Posterior vena cava (tissue), 2 donors: ENCODE measurements at regions not wholly inside any gene's neighbourhood (a gene's known extent, or its start where the extent isn't known, plus 50 kb on each side); places are given as distances from the start of the nearest gene placed in this dataset.
"Not testable (repeated sequence)": the region's sequence is repeated elsewhere in the genome, so short reads cannot be mapped to it uniquely, and the experiment has no call there.

Experiments
- DNase-seq: peaks from one replicate; pipeline ENCODE4 v3.0.0-alpha.2; 2020; ENCODE audit warnings: low spot score
- intact Hi-C, 2 donors: fragments of 100-400 bp; cut with DNase I; formaldehyde crosslinking; loops; one replicate each; pipeline versions ENCODE4 v1.14.1 to v1.14.2; 2022 to 2023
- donor health status: DM: yes; HTN: yes; CAD: no.
- donor health status: DM: yes; HTN: yes; CAD: no.

GRCh38 chr13:109989155-109989554, 202.8 kb upstream of the IRS2 start:
- intact Hi-C loops: no loop called here
- no peak for DNase-seq

DNA sequence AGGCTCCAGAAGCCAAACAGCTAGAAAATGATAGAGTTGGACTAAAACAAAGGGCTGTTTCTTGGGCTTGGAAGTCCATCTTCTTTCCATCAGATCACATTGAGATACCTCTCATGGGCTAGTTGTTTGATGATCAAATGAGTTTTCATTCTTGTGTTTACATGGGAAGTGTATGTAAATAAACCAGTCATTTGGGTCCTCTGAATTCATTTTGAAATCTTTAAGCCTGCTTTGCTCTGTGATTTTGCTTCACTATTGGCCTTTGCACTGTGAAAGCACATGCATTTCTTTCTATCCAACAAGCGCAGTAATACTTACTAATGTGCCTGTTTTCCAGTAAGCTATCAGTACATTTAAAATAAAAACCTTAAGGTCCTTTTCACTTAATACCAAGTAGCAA, 200.5 kb upstream of the IRS2 start:
- no peak for DNase-seq
- intact Hi-C loops: no loop called here

- DNase-seq: no peak
- intact Hi-C loops: no loop called here
Observed at GRCh38 chr13:109985871-109986450, 199.6 kb upstream of the IRS2 start.

- intact Hi-C loops: no loop called here
- DNase-seq: no peak
Observed at GRCh38 chr13:109983447-109983846, 197.1 kb upstream of the IRS2 start.

DNA sequence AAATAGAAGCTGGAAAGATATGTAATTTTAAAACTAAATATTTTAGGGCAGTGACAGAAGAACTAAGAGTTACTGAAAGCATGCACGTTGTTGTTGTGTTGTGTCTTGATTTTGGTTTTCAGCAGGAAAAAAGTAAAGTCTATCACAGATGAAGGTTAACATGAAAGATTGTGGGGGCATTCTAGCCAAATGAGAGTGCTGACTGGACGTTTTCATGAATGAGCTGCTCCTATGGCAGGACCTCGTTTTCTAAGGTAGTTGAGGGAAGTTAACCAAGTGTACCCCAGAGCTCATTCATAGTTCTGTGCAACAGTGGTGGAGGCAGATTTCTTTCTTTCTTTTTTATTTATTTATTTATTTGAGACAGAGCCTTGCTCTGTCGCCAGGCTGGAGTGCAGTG, 194.6 kb upstream of the IRS2 start:
- no peak for DNase-seq
- intact Hi-C loops: no loop called here

GRCh38 chr13:109979676-109980075, 193.3 kb upstream of the IRS2 start:
- intact Hi-C loops, DNase-seq: not testable (repeated sequence)

DNA sequence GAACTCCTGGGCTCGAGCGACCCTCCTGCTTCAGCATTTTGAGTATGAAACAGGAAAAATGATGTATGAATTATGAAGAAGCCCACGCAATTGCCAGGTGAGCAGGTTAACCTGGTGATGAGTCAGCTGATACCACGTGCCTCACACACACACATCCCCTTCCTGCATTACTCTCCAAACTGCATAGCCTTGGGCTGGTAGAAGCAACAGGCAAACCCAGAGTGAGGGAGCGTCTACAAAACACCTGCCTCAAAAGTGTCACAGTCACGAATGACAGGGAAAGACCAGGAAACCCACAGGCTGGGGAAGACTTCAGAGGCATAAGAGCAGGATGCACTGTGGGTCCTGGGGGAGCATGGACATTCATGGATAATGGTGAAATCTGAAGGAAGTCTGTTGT, 192.8 kb upstream of the IRS2 start:
- intact Hi-C loops: no loop called here
- DNase-seq: no peak

GRCh38 chr13:109977212-109977968, 191.0 kb upstream of the IRS2 start:
- no peak for DNase-seq
- intact Hi-C loops: no loop called here

- no peak for DNase-seq
- intact Hi-C loops: no loop called here
Observed at GRCh38 chr13:109976206-109976997, 190.0 kb upstream of the IRS2 start.

DNA sequence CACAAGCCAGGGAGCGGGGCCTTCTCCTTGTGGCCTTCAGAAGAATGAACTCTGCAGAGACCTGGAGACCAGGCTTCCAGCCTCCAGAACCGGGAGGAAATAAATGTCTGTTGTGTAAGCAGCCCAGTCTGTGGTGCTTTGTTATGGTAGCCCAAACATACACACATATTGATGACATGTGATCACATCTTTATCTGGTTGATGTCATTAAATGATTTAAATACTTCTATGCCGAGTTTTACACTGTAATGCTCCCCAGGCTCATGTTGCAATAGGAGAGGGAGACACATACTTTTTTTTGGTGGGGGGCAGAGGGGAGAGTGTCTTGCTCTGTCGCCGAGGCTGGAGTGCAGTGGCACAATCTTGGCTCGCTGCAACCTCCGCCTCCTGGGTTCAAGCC, 188.0 kb upstream of the IRS2 start:
- no peak for DNase-seq
- intact Hi-C loops: no loop called here

- DNase-seq: no peak
- intact Hi-C loops: no loop called here
Observed at GRCh38 chr13:109973279-109973678, 186.9 kb upstream of the IRS2 start.

GRCh38 chr13:109971456-109972090, 185.2 kb upstream of the IRS2 start:
- DNase-seq: no peak
- intact Hi-C loops: no loop called here

DNA sequence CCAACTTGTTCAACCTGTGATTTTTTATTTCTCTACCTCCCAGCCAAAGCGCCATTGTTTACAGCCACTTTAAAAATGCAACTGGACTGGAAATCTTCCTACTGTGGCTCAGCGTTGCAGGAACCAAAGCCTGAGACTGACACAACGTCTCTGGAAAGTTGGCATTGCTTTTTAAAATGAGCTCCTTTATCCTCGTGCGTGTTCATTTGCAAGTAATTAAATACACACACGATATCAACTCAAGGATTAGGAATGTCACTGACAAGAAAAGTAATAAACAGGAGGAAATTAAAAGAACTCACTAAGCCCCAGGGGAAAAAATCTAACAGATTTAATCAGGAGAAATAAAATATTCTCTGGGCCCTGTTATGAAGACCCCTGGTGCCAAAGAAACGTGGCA, 184.6 kb upstream of the IRS2 start:
- DNase-seq: no peak
- intact Hi-C loops: no loop called here

GRCh38 chr13:109968876-109969577, 182.6 kb upstream of the IRS2 start:
- no peak for DNase-seq
- intact Hi-C loops: loop anchor here in 1 of 2 donors (5.0 kb wide), 1 partner anchor 42 kb away; no protein-coding TSS in a partner anchor

GRCh38 chr13:109963960-109964563, 177.7 kb upstream of the IRS2 start:
- DNase-seq: no peak
- intact Hi-C loops: no loop called here

DNA sequence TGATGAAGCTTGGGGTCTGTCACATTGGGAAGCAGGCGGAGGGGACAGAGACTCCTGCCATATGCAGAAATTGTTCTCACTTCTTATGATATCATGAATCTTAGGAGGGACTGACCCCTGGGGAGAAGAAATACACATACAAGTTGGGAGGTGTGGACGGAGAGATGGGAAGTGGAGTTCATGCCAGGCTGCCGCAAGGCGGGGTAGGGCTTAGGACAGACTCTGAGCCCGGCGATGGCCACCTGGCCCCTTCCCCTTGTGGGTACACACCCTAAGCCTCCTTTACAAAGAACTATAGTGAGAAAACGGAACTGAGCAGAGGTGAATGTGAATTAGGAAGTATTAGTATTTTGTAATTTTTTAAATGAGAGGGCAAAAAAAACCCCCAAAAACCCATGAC, 177.0 kb upstream of the IRS2 start:
- intact Hi-C loops: no loop called here
- no peak for DNase-seq

GRCh38 chr13:109959903-109960302, 173.5 kb upstream of the IRS2 start:
- intact Hi-C loops: no loop called here
- no peak for DNase-seq

GRCh38 chr13:109957875-109958274, 171.5 kb upstream of the IRS2 start:
- no peak for DNase-seq

DNA sequence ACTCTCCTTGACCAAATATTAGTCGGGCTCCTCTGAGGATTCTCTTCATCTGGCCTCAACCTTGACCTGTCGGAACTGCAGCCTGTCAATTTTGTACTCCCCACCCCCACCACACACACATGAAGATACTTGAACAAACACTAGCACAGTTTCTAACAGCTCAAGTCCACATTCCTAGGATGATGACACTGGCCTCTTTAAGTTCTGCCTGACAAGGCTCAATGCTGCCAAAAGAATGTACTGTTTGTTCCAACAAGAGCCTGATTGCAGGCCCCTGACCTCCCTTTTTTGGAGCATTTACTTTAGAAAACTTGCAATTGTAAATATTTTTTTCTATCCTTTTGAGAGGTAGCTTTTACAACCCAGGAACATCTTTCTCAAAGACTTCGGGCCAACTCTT, 169.2 kb upstream of the IRS2 start:
- intact Hi-C loops: no loop called here
- DNase-seq: no peak

More at GRCh38 chr13:109957875-109958274, 171.5 kb upstream of the IRS2 start:
- intact Hi-C loops: no loop called here
